Activated CD4-positive, CD25-positive, alpha-beta regulatory T cell treated with anti-CD3 and anti-CD28 coated beads, Interleukin-2, amount 50 U/mL, for 24 hours (primary cell): ENCODE measurements at regions not wholly inside any gene's neighbourhood (a gene's known extent, or its start where the extent isn't known, plus 50 kb on each side); places are given as distances from the start of the nearest gene placed in this dataset.
A peak's percentile ranks its signal among the peaks of the same experiment; 100 is the strongest.

Experiments used
- ATAC-seq, 2 donors: fragments of 150-1000 bp; cut with Tn5 transposase; one replicate each; pipeline ENCODE4 v1.10.0; 2021; ENCODE audit warnings: mild to moderate bottlenecking in 1 of 2, moderate library complexity in 1 of 2

- ATAC-seq = no peak
Observed at GRCh38 chr6:105759946-105760345, 326.2 kb upstream of the PRDM1 start.

DNA sequence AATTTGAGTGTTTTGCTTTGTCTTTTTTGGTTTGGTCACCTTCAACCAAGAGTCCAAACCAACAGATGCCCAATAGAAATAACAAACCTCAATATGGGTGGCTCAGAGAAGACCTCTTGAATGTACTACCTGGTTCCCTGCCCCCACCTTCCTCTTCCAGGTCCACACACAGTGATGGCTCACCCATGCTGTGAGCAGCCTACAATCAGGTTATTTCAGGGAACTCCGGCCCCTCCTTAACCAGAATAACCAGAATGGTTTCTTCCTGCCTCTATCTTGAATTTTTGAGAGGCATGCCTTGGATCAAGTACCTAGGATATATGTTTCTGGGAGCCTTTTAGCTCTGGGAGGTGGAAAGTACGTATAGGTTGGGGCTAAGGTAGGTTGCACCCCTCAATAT, 327.1 kb upstream of the PRDM1 start:
- ATAC-seq = no peak

DNA sequence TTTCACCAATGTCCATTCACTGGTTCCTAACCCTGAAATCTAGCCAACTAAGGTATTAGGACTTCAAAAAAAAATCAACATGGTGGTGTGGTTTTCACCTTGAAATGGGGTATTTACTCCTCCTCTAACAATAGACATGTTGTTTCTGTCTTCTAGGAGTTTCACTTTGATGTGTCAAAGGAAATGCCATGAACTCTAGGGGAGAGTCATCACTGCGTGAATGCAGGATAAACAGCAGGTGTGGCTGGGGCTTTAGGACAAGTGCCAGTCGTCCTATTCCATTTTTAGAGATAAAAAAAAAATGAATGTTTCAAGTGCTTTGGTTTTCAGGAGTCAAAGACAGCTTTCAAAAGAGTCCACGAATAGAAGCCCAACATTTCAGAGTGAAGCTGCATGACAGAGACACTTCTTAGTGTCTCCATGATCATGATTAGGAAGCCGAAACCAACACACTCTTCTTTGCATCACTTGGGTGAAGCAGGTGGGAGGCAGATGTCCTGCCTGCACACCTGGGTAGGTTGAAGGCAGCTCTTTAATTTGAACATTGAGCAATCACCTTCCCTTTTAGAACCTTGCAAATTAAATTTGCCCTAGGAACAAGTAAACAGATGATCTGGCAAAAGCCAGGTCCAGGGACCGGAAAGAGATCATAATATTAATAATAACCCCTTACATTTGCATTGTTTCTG, 328.5 kb upstream of the PRDM1 start:
- ATAC-seq = peak; percentile 73 to 79

DNA sequence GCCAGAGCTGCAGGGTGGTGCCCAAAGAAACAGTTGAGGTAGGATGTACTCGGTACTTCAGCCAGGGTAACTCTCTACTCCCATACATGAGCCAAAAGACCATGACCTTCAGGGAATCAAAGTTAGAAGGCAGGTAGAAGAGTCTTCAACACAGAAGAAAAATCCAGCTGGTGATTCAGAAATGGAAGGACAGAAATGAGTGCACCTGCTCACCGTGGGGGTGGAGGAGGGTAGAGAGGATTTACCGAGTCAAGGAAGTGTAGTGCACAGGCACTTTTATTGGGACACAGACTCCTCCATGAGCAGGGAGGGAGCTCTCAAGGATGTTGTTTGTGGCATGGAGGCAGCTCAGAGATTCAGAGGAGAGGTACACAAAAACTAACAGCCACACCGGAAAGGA, 330.3 kb upstream of the PRDM1 start:
- ATAC-seq = no peak

DNA sequence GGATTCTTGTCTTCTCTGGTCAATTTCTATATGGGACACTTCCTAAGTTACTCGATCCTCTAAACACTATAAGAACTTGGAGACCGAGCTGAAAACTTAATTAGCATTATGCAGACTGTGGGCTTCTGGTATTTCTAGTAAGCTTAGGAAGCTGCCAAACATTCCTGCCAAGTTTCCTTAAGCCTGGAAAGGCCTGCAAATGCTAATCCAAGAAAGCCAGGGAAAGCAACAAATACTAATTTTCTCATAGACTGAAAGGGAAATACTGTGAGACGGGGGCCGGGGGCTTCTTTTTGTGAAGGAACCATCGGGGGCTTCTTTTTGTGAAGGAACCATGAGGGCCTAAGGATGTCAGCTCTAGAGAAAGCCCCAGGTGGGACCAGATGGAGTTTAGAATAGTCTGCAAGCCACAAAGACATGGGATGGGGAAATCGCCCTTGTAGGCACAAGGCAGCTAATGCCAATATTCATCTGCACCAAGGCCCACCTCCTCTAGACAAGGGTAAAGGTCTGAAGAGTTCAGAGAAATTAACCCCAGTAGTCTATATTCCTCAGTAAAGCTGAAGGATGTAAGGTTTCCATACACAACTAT, 332.4 kb upstream of the PRDM1 start:
- ATAC-seq = no peak

GRCh38 chr6:105753207-105753606, 332.9 kb upstream of the PRDM1 start:
- ATAC-seq = no peak

DNA sequence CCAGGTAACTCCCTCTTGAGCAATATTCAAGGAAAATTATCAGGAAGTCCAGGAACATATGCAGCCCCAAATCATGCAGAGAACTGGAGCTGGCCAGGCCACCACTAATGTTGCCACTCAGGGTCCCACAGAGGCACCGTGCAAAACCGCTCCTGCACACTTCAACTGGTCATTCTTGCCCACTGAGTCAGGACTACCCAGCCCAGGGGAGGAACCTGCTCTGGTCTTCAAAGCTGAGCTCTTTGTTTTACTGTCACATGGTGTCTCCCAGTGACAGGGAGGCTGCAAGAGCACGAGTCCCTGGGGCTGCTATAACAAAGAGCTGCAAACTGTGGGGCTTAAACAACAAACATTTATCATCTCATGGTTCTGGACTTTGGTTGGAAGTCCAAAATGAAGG, 336.0 kb upstream of the PRDM1 start:
- no peak for ATAC-seq

DNA sequence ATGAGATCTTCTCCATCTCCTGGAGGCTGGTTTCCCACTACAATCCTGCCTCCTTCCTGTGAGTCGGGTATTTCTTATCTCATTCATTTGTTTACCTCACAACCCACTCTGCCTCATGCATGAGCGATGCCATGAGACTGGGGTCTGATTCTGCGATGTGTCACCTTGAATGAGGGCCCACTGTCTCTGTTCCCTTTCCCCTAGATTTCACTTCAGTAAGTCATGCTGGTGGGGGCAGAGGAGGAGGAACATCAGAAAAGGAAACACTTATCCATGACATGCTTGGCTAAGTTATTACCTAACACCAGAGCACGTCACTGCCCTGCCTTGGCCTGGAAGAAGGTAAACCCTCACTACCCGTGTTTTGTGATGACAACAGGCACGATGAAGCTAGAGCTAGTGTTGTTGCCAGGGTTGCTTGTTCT, 337.4 kb upstream of the PRDM1 start:
- ATAC-seq = no peak

- ATAC-seq = no peak
Observed at GRCh38 chr6:105747823-105748405, 338.2 kb upstream of the PRDM1 start.

- ATAC-seq = no peak
Observed at GRCh38 chr6:105746509-105746908, 339.6 kb upstream of the PRDM1 start.

DNA sequence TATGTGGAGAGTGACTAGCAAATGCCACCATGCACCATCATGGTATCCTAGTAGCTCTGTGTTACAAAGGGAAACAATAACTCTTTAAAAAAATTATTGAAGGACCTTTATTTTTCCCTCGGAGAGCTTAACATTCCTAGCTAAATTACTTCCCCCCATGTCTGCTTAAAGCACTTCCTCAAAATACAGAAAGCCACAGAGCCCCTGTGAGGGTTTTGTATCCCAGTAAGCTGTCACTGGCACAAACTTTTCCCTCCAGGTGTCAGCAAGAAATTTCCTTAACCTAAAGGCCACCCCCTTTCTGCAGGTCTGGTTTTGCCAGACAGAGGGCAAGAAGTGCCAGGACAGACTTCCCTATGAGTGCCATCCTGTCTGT, 340.0 kb upstream of the PRDM1 start:
- no peak for ATAC-seq

DNA sequence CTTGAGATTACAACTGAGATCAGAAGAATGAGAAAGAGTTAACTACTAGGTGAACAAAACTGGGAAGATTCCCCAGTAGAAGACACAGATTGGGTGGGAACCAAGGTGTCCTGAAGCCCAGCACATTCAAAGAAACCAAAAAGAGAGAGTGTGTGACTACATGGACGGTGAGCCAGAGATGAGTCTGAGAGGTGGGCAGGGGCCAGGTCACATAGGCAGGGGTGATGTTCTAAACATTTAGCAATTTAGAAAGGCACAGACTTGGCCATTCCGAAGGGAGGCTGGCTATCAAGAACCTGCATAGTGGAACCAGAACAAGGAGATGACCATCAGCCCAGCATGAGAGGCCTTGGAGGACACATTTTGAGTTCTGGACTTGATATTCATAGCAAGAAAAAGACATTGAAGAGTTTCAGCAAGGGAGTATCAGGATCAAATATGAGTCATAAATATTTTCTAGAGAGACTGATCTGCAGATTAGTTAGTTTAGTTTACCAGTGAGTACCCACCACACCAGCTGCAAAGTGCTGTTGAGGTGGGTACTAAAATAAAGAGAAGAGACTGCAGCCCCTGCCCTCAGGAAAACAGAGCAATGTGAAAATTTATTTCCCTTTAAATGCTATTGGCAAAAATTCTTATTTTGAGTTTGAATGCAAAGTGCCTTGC, 340.5 kb upstream of the PRDM1 start:
- no peak for ATAC-seq

DNA sequence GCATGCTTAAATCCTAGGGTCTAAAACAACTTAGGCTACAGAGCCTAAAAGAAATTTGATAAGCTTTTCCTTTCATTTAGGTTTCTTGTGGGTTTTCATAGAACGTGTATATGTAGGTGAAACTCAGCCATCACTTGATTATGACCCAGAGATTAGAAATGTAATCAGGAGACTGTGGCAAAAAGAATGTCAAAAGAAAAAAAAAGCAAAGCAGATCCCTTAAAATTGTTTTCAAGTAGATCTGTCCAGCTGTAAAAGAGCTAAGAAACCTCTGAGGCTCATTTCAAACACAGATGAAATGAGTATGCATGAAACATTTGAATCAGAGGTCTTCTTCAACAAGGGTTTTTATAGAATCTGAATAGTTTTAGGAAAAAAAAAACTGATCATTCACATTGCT, 341.3 kb upstream of the PRDM1 start:
- peak; percentile 27 to 37 for ATAC-seq

DNA sequence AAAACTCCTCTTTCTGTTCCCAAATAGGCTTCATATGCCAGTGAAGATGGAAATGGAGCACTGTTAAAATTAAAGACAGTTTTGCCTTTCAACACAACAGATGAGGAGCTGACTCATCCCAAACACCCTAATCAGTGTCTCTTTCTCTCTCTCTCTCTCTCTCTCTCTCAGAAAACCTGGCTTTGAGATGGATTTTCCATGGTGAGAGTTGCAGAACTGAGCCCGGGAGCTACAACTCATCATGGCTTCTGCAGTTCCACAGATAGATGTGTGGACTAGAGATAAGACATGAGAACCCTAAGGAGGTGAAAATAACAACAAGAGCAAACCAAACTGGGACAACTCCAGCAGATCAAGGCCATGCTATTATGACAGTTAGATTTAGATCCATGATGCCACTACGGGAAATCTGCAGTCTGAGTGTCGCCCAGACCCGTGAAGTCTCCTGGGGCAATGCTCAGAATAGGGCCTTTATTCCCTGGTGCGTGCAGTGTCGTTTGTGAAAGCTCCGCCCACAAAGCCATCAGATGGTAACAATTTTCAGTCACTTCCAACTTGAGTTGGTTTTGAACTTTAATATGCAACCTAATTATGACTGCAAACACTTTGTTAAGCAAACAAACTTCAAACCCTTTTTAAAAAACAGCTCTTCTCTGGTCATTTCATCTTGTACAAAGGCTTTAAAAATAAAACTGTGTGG, 338.2 kb upstream of the PREP start:
- ATAC-seq = no peak

DNA sequence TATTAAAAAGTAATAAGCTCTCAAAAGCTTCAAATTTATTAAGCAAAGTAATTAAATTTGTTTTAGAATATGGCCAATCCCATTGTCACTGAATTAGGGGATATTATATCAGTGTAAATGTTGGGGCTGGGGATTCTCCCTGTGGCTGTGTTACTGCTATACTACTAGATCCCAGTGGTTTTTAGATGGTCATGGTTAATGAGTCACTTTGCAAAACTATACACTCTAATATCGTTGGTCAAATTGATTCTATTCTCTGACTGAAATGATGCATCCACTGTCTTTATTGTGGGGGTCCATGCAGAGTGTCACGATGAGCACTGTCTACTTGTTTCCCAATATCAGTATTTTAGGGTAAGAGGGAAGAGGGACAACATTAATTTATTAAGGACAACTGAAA, 336.9 kb upstream of the PREP start:
- no peak for ATAC-seq

GRCh38 chr6:105733556-105734162, 330.8 kb upstream of the PREP start:
- ATAC-seq = no peak

DNA sequence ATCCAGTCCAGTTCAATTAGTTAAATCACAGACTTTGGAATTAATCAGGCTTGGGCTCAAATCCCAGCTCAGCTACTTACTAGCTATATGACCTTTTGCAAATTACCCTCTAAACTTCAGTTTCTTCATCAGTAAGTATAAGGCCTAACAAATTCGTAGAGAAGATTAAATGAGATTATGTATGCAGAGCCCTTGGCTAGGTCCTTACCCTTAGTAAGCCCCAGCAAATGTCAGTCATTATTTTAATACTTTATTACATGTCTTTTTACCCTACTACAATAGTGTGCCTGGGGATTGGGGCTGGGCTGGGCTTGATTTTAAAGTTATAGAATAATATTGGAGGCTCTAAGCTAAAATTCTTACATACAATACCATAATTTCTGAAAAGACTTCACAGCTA, 326.1 kb upstream of the PREP start:
- ATAC-seq = no peak

DNA sequence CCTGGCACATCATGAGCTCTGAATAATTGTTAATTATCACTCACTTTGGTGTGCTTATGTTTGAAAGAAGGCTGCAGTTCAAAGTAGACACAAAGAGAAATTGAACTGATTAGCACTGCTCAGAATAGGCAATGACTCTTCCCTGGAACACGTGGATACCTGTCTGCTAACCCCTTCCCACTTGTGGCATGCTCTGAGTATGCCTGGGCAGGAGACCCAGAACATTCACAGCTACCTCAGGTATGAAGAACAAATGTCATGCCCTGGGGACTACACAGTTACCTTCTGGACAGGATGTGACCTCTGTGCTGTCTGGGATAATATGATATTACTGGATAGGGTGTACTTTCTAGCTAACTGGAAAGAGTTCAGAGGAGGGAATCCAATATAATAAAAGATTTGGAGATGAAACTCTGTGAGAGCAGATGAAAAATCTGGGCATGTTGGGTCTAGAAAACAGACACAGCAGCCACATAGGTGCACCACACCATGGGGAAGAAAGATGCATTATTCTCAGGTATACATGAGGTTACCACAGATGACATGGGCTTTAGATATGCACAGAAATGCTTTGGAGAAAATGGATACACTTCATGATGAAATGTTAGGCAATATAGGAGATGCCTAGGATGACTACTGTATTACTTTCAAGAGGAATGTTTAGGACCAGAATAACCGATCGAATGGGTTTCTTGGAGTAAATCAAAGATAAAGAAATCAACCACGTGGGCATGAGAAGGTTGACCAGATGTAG, 324.2 kb upstream of the PREP start:
- ATAC-seq = no peak

DNA sequence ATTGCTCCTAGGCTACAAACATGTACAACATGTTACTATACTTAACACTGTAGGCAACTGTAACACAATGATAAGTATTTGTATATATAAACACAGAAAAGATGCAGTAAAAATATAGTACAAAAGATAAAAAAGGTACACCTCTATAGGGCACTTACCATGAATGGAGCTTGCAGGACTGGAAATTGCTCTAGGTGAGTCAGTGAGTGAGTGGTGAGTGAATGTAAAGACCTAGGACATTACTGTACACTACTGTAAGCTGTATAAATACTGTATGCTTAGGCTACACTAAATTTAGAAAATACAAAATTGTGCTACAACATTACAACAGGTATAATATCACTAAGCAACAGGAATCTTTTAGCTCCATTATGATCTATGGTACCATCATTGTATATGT, 312.0 kb upstream of the PREP start:
- ATAC-seq = no peak

- no peak for ATAC-seq
Observed at GRCh38 chr6:105713474-105714118, 310.7 kb upstream of the PREP start.

GRCh38 chr6:105711216-105711615, 308.3 kb upstream of the PREP start:
- ATAC-seq = no peak

- ATAC-seq = no peak
Observed at GRCh38 chr6:105705608-105706007, 302.7 kb upstream of the PREP start.
